ENCODE measurements at regions not wholly inside any gene's neighbourhood (a gene's known extent, or its start where the extent isn't known, plus 50 kb on each side); places are given as distances from the start of the nearest gene placed in this dataset.
A peak's percentile ranks its signal among the peaks of the same experiment; 100 is the strongest.
"Not testable (repeated sequence)": the region's sequence is repeated elsewhere in the genome, so short reads cannot be mapped to it uniquely, and the experiment has no call there.

GRCh38 chr6:12490351-12490903, 200.3 kb downstream of the EDN1 start:
- peaks cover 9% of the 10 kb centered on the region for H3K27me3 Mint-ChIP-seq
- H3K27ac Mint-ChIP-seq, result no peak overlapping the region
- no peak overlapping the region for H3K4me3 Mint-ChIP-seq
- ChIA-PET POLR2A (no interaction called here), CTCF (no interaction called here)
- ATAC-seq, result no peak
- H3K9me3 Mint-ChIP-seq, result no peaks in the 10 kb centered on the region
- intact Hi-C loops (cut with micrococcal nuclease), result no loop called here
- no peak for DNase-seq
- peaks cover 4% of the 10 kb centered on the region for H3K4me1 Mint-ChIP-seq (ENCODE audit: low read depth)
- no peaks in the 10 kb centered on the region for H3K36me3 Mint-ChIP-seq (ENCODE audit: low read depth)
- no peak for TF ChIP-seq CTCF (IDR thresholded peaks at IDR 0.05)

GRCh38 chr6:12490904-12491571, 200.9 kb downstream of the EDN1 start:
- TF ChIP-seq CTCF (IDR thresholded peaks at IDR 0.05), result no peak
- ATAC-seq, result no peak
- Mint-ChIP-seq H3K36me3 (ENCODE audit: low read depth) (no peaks in the 10 kb centered on the region), H3K27ac (no peak overlapping the region), H3K4me3 (no peak overlapping the region), H3K4me1 (ENCODE audit: low read depth) (peaks cover 4% of the 10 kb centered on the region), H3K27me3 (peaks cover 11% of the 10 kb centered on the region), H3K9me3 (no peaks in the 10 kb centered on the region)
- POLR2A ChIA-PET, result no interaction called here
- CTCF ChIA-PET, result interaction anchor here (1.0 kb wide), 1 partner anchor 9 kb away, joined by 4 read pairs; no protein-coding TSS in a partner anchor
- intact Hi-C loops (cut with micrococcal nuclease), result no loop called here
- peak; percentile 2 for DNase-seq

- H3K36me3 Mint-ChIP-seq (ENCODE audit: low read depth); CTCF ChIA-PET; DNase-seq; intact Hi-C loops (cut with micrococcal nuclease); POLR2A ChIA-PET; H3K4me1 Mint-ChIP-seq (ENCODE audit: low read depth); H3K4me3 Mint-ChIP-seq; H3K27ac Mint-ChIP-seq; H3K9me3 Mint-ChIP-seq; ATAC-seq: not testable (repeated sequence)
- H3K27me3 Mint-ChIP-seq, result peaks cover 12% of the 10 kb centered on the region
Observed at GRCh38 chr6:12492929-12493328, 202.8 kb downstream of the EDN1 start.

GRCh38 chr6:12493446-12493845, 203.3 kb downstream of the EDN1 start:
- no peak for DNase-seq
- H3K27me3 Mint-ChIP-seq, result peaks cover 12% of the 10 kb centered on the region
- no peak overlapping the region for H3K4me3 Mint-ChIP-seq
- H3K36me3 Mint-ChIP-seq (ENCODE audit: low read depth), result no peaks in the 10 kb centered on the region
- no peak for TF ChIP-seq CTCF (IDR thresholded peaks at IDR 0.05)
- POLR2A ChIA-PET, result no interaction called here
- H3K9me3 Mint-ChIP-seq, result no peaks in the 10 kb centered on the region
- CTCF ChIA-PET, result no interaction called here
- H3K27ac Mint-ChIP-seq, result no peak overlapping the region
- intact Hi-C loops (cut with micrococcal nuclease), result no loop called here
- H3K4me1 Mint-ChIP-seq (ENCODE audit: low read depth), result peaks cover 4% of the 10 kb centered on the region
- ATAC-seq, result no peak

- Mint-ChIP-seq H3K27ac (no peak overlapping the region), H3K4me1 (ENCODE audit: low read depth) (peaks cover 4% of the 10 kb centered on the region), H3K36me3 (ENCODE audit: low read depth) (no peaks in the 10 kb centered on the region), H3K4me3 (no peak overlapping the region), H3K9me3 (no peaks in the 10 kb centered on the region), H3K27me3 (peaks cover 12% of the 10 kb centered on the region)
- no peak for TF ChIP-seq CTCF (IDR thresholded peaks at IDR 0.05)
- DNase-seq, result no peak
- ChIA-PET CTCF (no interaction called here), POLR2A (no interaction called here)
- intact Hi-C loops (cut with micrococcal nuclease), result no loop called here
- no peak for ATAC-seq
Observed at GRCh38 chr6:12494161-12494560, 204.0 kb downstream of the EDN1 start.

All from activated CD8-positive, alpha-beta T cell treated with anti-CD3 and anti-CD28 coated beads for 36 hours (primary cell).